ENCODE measurements at regions not wholly inside any gene's neighbourhood (a gene's known extent, or its start where the extent isn't known, plus 50 kb on each side); places are given as distances from the start of the nearest gene placed in this dataset.

GRCh38 chr20:24108581-24108980 lies 120.0 kb upstream of the GGTLC1 start:
- TF ChIP-seq CTCF (IDR thresholded peaks at IDR 0.05) (no peak), POLR2A (IDR thresholded peaks at IDR 0.05) (no peak)
